22Rv1 (cell line): ENCODE measurements at regions not wholly inside any gene's neighbourhood (a gene's known extent, or its start where the extent isn't known, plus 50 kb on each side); places are given as distances from the start of the nearest gene placed in this dataset.
"Not testable (repeated sequence)": the region's sequence is repeated elsewhere in the genome, so short reads cannot be mapped to it uniquely, and the experiment has no call there.

Experiments
- H3K27ac ChIP-seq: fragments of 450-650 bp; 2 replicates; pipeline ENCODE4 v1.5.1; 2017
- CTCF ChIP-seq: fragments of 450-650 bp; IDR thresholded peaks from 2 replicates; pipeline ENCODE4 v1.5.1; 2017; ENCODE audit warnings: mild to moderate bottlenecking
- ZFX ChIP-seq: fragments of 450-650 bp; IDR thresholded peaks from 2 replicates; pipeline ENCODE4 v1.6.1; 2017; ENCODE audit warnings: antibody characterized with exemption, borderline replicate concordance

GRCh38 chr20:11986954-11987353 is 69.3 kb downstream of the BTBD3 start:
- H3K27ac ChIP-seq: no peak overlapping the region
- TF ChIP-seq CTCF: no peak
- no peak for TF ChIP-seq ZFX

- no peak for TF ChIP-seq ZFX
- TF ChIP-seq CTCF: no peak
- H3K27ac ChIP-seq: no peak overlapping the region
Measured at GRCh38 chr20:11987526-11987925, 69.8 kb downstream of the BTBD3 start.

- TF ChIP-seq ZFX: no peak
- no peak for TF ChIP-seq CTCF
- H3K27ac ChIP-seq: no peak overlapping the region
Measured at GRCh38 chr20:11989018-11989771, 71.5 kb downstream of the BTBD3 start.

- no peak for TF ChIP-seq CTCF
- no peak for TF ChIP-seq ZFX
- no peak overlapping the region for H3K27ac ChIP-seq
Measured at GRCh38 chr20:11992426-11992825, 74.7 kb downstream of the BTBD3 start.

- TF ChIP-seq CTCF: no peak
- TF ChIP-seq ZFX: no peak
- no peak overlapping the region for H3K27ac ChIP-seq
Measured at GRCh38 chr20:11993886-11994461, 76.3 kb downstream of the BTBD3 start.

GRCh38 chr20:11995805-11996567 is 78.3 kb downstream of the BTBD3 start:
- TF ChIP-seq ZFX (no peak), CTCF (no peak)
- H3K27ac ChIP-seq: no peak overlapping the region

GRCh38 chr20:12004776-12005175 is 87.1 kb downstream of the BTBD3 start:
- not testable (repeated sequence) for H3K27ac ChIP-seq
